GM10248 (cell line): ENCODE measurements at regions not wholly inside any gene's neighbourhood (a gene's known extent, or its start where the extent isn't known, plus 50 kb on each side); places are given as distances from the start of the nearest gene placed in this dataset.

Source experiments
- CTCF ChIA-PET: fragments of 300-600 bp; sonication (Branson Sonifier 250); formaldehyde crosslinking; extraction: SDS; loops from one replicate; lab custom pipeline; 2021; ENCODE audit warnings: antibody characterized with exemption; lab: Yijun Ruan, JAX
- POLR2A ChIA-PET: fragments of 350-650 bp; sonication (Branson Sonifier 250); formaldehyde crosslinking; extraction: SDS; loops from one replicate; lab custom pipeline; 2020; ENCODE audit warnings: antibody characterized with exemption; lab: Yijun Ruan, JAX
- DNase-seq: peaks from one replicate; pipeline ENCODE4 v3.0.0; 2012; ENCODE audit errors: extremely low spot score
- TF ChIP-seq, protein P1 (sequence below): IDR thresholded peaks from 2 replicates; pipeline ENCODE4 v1.5.1; 2012; ENCODE audit warnings: mild to moderate bottlenecking, low read depth; ENCODE audit errors: extremely low read depth, missing control alignments, control extremely low read depth

DNA sequence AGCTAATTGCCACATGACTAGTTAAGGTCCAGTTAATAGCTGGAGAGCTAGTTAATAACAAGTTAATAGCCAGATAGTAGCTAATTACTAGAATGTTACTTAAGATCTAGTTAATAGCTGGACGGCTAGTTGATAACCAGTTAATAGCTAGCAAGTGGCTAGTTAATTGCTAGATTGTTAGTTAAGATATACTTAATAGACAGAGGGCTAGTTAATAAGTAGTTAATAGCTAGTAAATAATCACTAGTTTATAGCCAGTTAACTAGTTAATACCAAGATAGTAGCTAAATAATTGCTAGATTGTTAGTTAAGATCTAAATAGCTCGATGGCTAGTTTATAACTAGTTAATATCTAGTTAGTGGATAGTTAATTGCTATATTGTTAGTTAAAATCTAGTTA, 632.6 kb upstream of the CT83 start:
- TF ChIP-seq, protein P1, sequence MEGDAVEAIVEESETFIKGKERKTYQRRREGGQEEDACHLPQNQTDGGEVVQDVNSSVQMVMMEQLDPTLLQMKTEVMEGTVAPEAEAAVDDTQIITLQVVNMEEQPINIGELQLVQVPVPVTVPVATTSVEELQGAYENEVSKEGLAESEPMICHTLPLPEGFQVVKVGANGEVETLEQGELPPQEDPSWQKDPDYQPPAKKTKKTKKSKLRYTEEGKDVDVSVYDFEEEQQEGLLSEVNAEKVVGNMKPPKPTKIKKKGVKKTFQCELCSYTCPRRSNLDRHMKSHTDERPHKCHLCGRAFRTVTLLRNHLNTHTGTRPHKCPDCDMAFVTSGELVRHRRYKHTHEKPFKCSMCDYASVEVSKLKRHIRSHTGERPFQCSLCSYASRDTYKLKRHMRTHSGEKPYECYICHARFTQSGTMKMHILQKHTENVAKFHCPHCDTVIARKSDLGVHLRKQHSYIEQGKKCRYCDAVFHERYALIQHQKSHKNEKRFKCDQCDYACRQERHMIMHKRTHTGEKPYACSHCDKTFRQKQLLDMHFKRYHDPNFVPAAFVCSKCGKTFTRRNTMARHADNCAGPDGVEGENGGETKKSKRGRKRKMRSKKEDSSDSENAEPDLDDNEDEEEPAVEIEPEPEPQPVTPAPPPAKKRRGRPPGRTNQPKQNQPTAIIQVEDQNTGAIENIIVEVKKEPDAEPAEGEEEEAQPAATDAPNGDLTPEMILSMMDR: no peak
- POLR2A ChIA-PET: no interaction called here
- CTCF ChIA-PET: no interaction called here
- DNase-seq: no peak

DNA sequence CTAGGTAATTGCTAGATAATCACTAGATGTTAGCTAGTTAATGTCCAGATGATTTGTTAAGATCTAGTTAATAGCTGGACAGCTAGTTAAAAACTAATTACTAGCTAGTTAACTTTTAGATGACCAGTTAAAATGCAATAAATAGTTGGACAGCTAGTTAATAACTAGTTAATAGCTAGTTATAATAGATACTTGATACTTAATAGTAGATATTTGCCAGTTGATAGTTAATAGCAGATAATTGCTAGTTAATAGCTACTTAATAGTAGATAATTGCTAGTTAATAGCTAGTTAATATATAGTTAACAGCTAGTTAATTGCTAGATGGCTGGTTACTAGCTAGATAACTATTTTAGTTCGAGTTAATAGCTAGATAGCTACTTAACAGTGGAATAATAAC, 631.4 kb upstream of the CT83 start:
- DNase-seq: no peak
- ChIA-PET CTCF (interaction anchor here (1.1 kb wide), 1 partner anchor 13 kb away, joined by 3 read pairs; no protein-coding TSS in a partner anchor), POLR2A (no interaction called here)
- TF ChIP-seq, protein P1: no peak

- TF ChIP-seq, protein P1: no peak
- POLR2A ChIA-PET: no interaction called here
- DNase-seq: no peak
- CTCF ChIA-PET: interaction anchor here (1.1 kb wide), 1 partner anchor 12 kb away, joined by 3 read pairs; no protein-coding TSS in a partner anchor
Measured at GRCh38 chrX:117093319-117093718, 630.5 kb upstream of the CT83 start.

DNA sequence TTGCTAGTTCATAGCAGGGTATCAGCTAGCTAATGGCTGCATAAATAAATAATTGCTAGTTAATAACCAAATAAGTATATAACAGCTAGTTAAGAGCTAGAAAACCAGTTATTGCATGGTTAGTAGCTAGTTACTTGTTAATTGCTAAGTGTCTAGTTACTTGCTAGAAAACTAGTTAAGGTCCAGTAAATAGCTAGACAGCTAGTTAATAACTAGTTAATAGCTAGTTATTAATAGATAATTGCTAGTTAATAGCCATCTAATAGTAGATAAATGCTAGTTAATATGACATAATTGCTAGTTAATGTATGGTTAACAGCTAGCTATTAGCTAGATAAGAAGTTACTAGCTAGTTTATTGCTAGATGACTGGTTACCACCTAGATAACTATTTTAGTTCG, 629.9 kb upstream of the CT83 start:
- POLR2A ChIA-PET: no interaction called here
- CTCF ChIA-PET: no interaction called here
- TF ChIP-seq, protein P1: no peak
- DNase-seq: no peak

DNA sequence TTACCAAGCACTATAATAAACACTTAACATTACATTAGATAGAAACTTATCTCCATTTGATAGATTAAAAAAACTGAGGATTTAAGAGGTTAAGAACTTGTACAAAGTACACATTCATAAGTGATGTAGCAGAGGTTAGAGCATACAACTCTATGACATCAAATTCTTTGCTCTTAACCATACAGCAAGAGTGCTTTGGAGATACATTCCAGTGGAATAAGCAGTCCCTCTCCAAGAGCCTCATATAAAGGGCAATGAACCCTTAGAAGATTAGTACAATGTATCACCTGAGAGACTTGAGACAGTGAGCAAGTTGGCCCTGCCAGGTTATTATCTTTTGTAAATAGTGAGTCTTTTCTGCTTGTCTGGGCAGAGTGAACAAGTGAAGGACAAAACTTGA, 600.4 kb upstream of the CT83 start:
- DNase-seq: no peak
- TF ChIP-seq, protein P1: no peak
- ChIA-PET POLR2A (no interaction called here), CTCF (no interaction called here)

GRCh38 chrX:117059848-117060247, 597.1 kb upstream of the CT83 start:
- POLR2A ChIA-PET: no interaction called here
- DNase-seq: no peak
- CTCF ChIA-PET: no interaction called here
- TF ChIP-seq, protein P1: no peak

DNA sequence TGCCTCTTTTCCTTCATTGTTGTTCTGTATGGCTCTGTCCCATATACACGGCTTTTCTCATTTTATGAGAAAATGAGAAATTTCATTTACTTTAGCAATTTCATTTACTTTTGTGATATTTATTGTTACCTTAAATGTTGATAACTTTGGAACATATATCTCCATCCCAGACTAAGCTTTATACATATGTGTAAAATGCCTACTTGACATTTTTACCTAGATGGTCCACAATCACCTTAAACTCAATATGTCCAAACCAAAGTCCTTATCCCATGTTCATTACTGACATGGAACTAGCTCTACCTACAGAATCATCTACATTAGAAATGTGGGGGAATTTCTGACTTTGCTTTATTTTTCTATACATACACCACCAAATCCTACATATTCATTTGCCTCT, 590.5 kb upstream of the CT83 start:
- TF ChIP-seq, protein P1: no peak
- CTCF ChIA-PET: no interaction called here
- POLR2A ChIA-PET: no interaction called here
- no peak for DNase-seq
